ENCODE measurements at regions not wholly inside any gene's neighbourhood (a gene's known extent, or its start where the extent isn't known, plus 50 kb on each side); places are given as distances from the start of the nearest gene placed in this dataset.

DNA sequence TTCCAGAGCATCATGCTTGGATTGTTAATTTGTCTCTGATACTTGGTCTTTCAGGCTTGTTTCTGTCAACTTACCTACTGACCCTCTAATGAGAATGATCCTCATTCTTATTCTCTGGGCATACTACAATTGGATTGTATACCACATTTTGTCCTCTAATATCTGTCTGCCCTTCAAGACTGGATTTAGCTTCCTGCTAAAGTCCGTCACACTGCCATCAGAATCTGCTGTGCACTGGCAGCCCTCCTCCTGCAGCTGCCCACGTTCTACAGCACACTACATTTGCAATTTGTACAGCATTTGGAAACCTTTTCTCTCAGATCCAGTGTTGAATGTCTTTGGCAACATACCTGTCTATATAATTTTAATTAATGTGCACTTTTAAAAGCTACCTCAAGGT lies 183.1 kb downstream of the ZNF330 start:
- TF ChIP-seq, protein P1, sequence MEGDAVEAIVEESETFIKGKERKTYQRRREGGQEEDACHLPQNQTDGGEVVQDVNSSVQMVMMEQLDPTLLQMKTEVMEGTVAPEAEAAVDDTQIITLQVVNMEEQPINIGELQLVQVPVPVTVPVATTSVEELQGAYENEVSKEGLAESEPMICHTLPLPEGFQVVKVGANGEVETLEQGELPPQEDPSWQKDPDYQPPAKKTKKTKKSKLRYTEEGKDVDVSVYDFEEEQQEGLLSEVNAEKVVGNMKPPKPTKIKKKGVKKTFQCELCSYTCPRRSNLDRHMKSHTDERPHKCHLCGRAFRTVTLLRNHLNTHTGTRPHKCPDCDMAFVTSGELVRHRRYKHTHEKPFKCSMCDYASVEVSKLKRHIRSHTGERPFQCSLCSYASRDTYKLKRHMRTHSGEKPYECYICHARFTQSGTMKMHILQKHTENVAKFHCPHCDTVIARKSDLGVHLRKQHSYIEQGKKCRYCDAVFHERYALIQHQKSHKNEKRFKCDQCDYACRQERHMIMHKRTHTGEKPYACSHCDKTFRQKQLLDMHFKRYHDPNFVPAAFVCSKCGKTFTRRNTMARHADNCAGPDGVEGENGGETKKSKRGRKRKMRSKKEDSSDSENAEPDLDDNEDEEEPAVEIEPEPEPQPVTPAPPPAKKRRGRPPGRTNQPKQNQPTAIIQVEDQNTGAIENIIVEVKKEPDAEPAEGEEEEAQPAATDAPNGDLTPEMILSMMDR (IDR thresholded peaks at IDR 0.05) = no peak
- no peak for TF ChIP-seq POLR2A (IDR thresholded peaks at IDR 0.05; ENCODE audit: low read length)
